ENCODE measurements at regions not wholly inside any gene's neighbourhood (a gene's known extent, or its start where the extent isn't known, plus 50 kb on each side); places are given as distances from the start of the nearest gene placed in this dataset.
"Not testable (repeated sequence)": the region's sequence is repeated elsewhere in the genome, so short reads cannot be mapped to it uniquely, and the experiment has no call there.

GRCh38 chr1:118812555-118812954, 175.6 kb downstream of the TBX15 start:
- TF ChIP-seq CTCF (IDR thresholded peaks at IDR 0.05) = no peak
- WGBS (ENCODE audit: insufficient coverage) = 83% methylated on average over 4 of the region's 4 CpGs
- intact Hi-C loops (cut with micrococcal nuclease) = no loop called here
- no peaks in the 10 kb centered on the region for H3K27me3 ChIP-seq (ENCODE audit: control insufficient read depth, insufficient read depth, low read length)
- DNase-seq (no peak), ATAC-seq (no peak)
- H3K4me1 Mint-ChIP-seq = no peaks in the 10 kb centered on the region
- no peak overlapping the region for H3K4me3 ChIP-seq (ENCODE audit: low read length)
- no peaks in the 10 kb centered on the region for H3K36me3 Mint-ChIP-seq
- no peak overlapping the region for H3K27ac Mint-ChIP-seq
- no peaks in the 10 kb centered on the region for H3K27me3 Mint-ChIP-seq (ENCODE audit: low read depth in 2 of 2)
- no peak overlapping the region for H3K4me3 Mint-ChIP-seq
- no peaks in the 10 kb centered on the region for H3K4me1 ChIP-seq (ENCODE audit: control insufficient read depth, insufficient read depth, low read length)
- H3K9me3 ChIP-seq (ENCODE audit: control insufficient read depth, insufficient read depth, low read length) = peaks cover 3% of the 10 kb centered on the region
- H3K9me3 Mint-ChIP-seq = peaks cover 6 to 10% of the 10 kb centered on the region in 2 donors
- H3K36me3 ChIP-seq (ENCODE audit: control insufficient read depth, insufficient read depth, low read length) = no peaks in the 10 kb centered on the region
- H3K27ac ChIP-seq (ENCODE audit: low read length) = no peak overlapping the region

GRCh38 chr1:118811156-118811555, 177.0 kb downstream of the TBX15 start:
- Mint-ChIP-seq H3K9me3 (peaks cover 6 to 10% of the 10 kb centered on the region in 2 donors), H3K4me3 (no peak overlapping the region), H3K36me3 (no peaks in the 10 kb centered on the region), H3K27ac (no peak overlapping the region), H3K27me3 (ENCODE audit: low read depth in 2 of 2) (no peaks in the 10 kb centered on the region), H3K4me1 (no peaks in the 10 kb centered on the region)
- WGBS (ENCODE audit: insufficient coverage) = no CpG with 5 or more reads among the region's 1 CpG
- Histone ChIP-seq H3K9me3 (ENCODE audit: control insufficient read depth, insufficient read depth, low read length) (peaks cover 3% of the 10 kb centered on the region), H3K4me3 (ENCODE audit: low read length) (no peak overlapping the region), H3K27ac (ENCODE audit: low read length) (no peak overlapping the region), H3K36me3 (ENCODE audit: control insufficient read depth, insufficient read depth, low read length) (no peaks in the 10 kb centered on the region), H3K27me3 (ENCODE audit: control insufficient read depth, insufficient read depth, low read length) (no peaks in the 10 kb centered on the region), H3K4me1 (ENCODE audit: control insufficient read depth, insufficient read depth, low read length) (no peaks in the 10 kb centered on the region)
- DNase-seq = no peak
- ATAC-seq = no peak
- intact Hi-C loops (cut with micrococcal nuclease) = no loop called here
- no peak for TF ChIP-seq CTCF (IDR thresholded peaks at IDR 0.05)

- H3K4me1 ChIP-seq (ENCODE audit: control insufficient read depth, insufficient read depth, low read length) = no peaks in the 10 kb centered on the region
- 87% methylated on average over 4 of the region's 4 CpGs for WGBS (ENCODE audit: insufficient coverage)
- no peaks in the 10 kb centered on the region for H3K36me3 ChIP-seq (ENCODE audit: control insufficient read depth, insufficient read depth, low read length)
- H3K27me3 ChIP-seq (ENCODE audit: control insufficient read depth, insufficient read depth, low read length) = no peaks in the 10 kb centered on the region
- no peak for TF ChIP-seq CTCF (IDR thresholded peaks at IDR 0.05)
- H3K27me3 Mint-ChIP-seq (ENCODE audit: low read depth in 2 of 2) = no peaks in the 10 kb centered on the region
- H3K4me3 ChIP-seq (ENCODE audit: low read length) = no peak overlapping the region
- peaks cover 6 to 11% of the 10 kb centered on the region in 2 donors for H3K9me3 Mint-ChIP-seq
- no peak overlapping the region for H3K4me3 Mint-ChIP-seq
- no peak for ATAC-seq
- no peaks in the 10 kb centered on the region for H3K36me3 Mint-ChIP-seq
- H3K27ac Mint-ChIP-seq = no peak overlapping the region
- H3K9me3 ChIP-seq (ENCODE audit: control insufficient read depth, insufficient read depth, low read length) = peaks cover 3% of the 10 kb centered on the region
- H3K27ac ChIP-seq (ENCODE audit: low read length) = no peak overlapping the region
- DNase-seq = no peak
- intact Hi-C loops (cut with micrococcal nuclease) = no loop called here
- H3K4me1 Mint-ChIP-seq = no peaks in the 10 kb centered on the region
These were observed 178.6 kb downstream of the TBX15 start for GRCh38 chr1:118809586-118809985.

GRCh38 chr1:118803128-118803527, 185.0 kb downstream of the TBX15 start:
- 76% methylated on average over 4 of the region's 5 CpGs for WGBS (ENCODE audit: insufficient coverage)
- H3K27me3 Mint-ChIP-seq (ENCODE audit: low read depth in 2 of 2) = not testable (repeated sequence)

More at GRCh38 chr1:118803128-118803527, 185.0 kb downstream of the TBX15 start:
- H3K9me3 ChIP-seq (ENCODE audit: control insufficient read depth, insufficient read depth, low read length); H3K4me1 ChIP-seq (ENCODE audit: control insufficient read depth, insufficient read depth, low read length); DNase-seq; H3K4me3 ChIP-seq (ENCODE audit: low read length); H3K27me3 ChIP-seq (ENCODE audit: control insufficient read depth, insufficient read depth, low read length); ATAC-seq; H3K27ac ChIP-seq (ENCODE audit: low read length); H3K36me3 ChIP-seq (ENCODE audit: control insufficient read depth, insufficient read depth, low read length); H3K4me3 Mint-ChIP-seq; H3K36me3 Mint-ChIP-seq; intact Hi-C loops (cut with micrococcal nuclease); H3K27ac Mint-ChIP-seq; H3K4me1 Mint-ChIP-seq: not testable (repeated sequence)
- H3K9me3 Mint-ChIP-seq = peaks cover 9 to 12% of the 10 kb centered on the region in 2 donors

Data from natural killer cell (primary cell).